Astrocyte of the cerebellum (primary cell): ENCODE measurements at regions not wholly inside any gene's neighbourhood (a gene's known extent, or its start where the extent isn't known, plus 50 kb on each side); places are given as distances from the start of the nearest gene placed in this dataset.
"Not testable (repeated sequence)": the region's sequence is repeated elsewhere in the genome, so short reads cannot be mapped to it uniquely, and the experiment has no call there.

Experiments
- DNase-seq: peaks from one replicate; pipeline ENCODE4 v3.0.0-alpha.2; 2011; ENCODE audit warnings: low read depth
- H3K4me3 ChIP-seq: 2 replicates; pipeline ENCODE4 v1.5.1; 2011; ENCODE audit warnings: mild to moderate bottlenecking, low read depth, low read length, moderate library complexity
- in situ Hi-C: cut with HindIII; loops from 2 replicates; pipeline ENCODE4 v1.10.0; 2017; ENCODE audit warnings: low sequenced_read_pairs
- TF ChIP-seq, protein P1 (sequence below): IDR thresholded peaks from 2 replicates; pipeline ENCODE4 v1.5.1; 2012; ENCODE audit warnings: low read length, low read depth, moderate library complexity, mild to moderate bottlenecking; ENCODE audit errors: missing control alignments

DNA sequence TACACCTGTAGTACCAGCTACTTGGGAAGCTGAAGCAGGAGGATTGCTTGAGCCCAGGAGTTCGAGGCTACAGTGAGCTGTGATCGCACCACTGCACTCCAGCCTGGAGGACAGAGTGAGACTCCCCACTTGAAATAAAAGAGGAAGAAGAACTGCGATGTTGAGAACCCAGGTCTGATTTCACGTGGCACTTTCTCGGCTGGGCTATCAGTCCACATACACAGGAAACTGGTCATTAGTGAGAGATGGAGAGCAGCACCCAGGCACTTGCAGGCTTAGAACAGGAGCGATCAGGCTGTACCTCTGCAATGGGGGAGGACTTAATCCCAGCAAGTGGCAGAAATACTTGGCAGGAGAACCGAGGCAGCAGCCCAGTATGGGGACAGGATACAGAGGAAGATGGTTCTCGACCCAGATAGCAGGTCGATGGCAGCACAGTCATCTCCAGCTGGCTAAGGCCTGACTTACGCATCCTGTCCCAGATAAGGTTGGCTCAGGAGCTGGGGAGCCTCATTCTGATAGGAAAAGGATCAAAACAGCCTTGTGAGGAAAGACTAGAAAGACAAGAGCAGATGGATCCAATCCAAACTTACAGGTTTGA lies 487.7 kb upstream of the AUTS2 start:
- TF ChIP-seq, protein P1, sequence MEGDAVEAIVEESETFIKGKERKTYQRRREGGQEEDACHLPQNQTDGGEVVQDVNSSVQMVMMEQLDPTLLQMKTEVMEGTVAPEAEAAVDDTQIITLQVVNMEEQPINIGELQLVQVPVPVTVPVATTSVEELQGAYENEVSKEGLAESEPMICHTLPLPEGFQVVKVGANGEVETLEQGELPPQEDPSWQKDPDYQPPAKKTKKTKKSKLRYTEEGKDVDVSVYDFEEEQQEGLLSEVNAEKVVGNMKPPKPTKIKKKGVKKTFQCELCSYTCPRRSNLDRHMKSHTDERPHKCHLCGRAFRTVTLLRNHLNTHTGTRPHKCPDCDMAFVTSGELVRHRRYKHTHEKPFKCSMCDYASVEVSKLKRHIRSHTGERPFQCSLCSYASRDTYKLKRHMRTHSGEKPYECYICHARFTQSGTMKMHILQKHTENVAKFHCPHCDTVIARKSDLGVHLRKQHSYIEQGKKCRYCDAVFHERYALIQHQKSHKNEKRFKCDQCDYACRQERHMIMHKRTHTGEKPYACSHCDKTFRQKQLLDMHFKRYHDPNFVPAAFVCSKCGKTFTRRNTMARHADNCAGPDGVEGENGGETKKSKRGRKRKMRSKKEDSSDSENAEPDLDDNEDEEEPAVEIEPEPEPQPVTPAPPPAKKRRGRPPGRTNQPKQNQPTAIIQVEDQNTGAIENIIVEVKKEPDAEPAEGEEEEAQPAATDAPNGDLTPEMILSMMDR: no peak
- DNase-seq: no peak
- in situ Hi-C loops: no loop called here
- H3K4me3 ChIP-seq: no peak overlapping the region

DNA sequence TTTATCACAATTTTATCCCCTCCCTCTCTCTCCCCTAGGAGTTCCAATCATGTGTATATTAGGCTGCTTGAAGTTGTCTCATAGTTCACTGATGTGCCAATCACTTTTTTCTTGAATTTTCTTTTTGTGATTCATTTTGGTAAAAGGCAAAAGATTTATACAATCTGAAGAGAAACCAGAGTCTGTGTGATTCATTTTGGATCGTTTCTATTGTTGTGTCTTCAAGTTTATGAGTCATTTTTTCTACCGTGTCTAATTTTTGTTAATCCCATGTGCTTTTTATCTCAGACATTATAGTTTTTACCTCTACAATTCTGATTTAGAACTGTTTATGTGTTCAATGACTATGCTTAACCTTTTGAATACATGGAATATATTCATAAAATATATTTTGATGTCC lies 483.9 kb upstream of the AUTS2 start:
- in situ Hi-C loops: no loop called here
- DNase-seq: no peak
- H3K4me3 ChIP-seq: no peak overlapping the region
- TF ChIP-seq, protein P1: no peak

DNA sequence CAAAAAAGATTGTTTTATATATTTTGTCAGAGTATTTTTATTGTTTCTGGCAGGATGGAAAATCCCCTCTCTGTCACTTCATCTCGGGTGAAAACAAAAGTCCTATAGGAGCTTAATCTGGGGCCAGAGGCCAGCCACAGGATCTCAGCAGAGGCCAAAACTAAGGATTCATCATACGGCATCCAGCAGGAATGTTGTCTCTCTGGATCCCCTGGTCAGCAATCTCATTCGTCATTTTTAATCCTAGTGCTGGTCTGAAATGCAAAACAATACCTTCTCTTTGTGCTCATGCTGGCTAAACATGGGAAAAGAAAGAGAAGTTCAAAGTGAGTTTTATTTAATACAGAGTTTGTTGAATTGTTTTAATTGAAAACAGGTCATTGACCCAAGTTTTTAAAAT lies 482.5 kb upstream of the AUTS2 start:
- TF ChIP-seq, protein P1: no peak
- in situ Hi-C loops: no loop called here

DNA sequence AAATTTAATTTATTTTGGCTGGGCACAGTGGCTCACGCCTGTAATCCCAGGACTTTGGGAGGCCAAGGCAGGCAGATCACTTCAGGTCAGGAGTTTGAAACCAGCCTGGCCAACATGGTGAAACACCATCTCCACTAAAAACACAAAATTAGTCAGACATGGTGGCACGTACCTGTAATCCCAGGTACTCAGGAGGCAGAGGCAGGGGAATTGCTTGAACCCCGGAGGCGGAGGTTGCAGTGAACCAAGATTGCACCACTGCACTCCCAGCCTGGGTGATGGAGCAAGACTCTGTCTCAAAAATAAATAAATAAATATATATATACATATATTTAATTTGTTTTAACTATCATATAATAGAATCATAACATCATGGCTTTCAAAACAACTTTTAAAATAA lies 482.1 kb upstream of the AUTS2 start:
- in situ Hi-C loops, H3K4me3 ChIP-seq, DNase-seq: not testable (repeated sequence)

More for the DNA sequence above, 482.5 kb upstream of the AUTS2 start:
- H3K4me3 ChIP-seq: no peak overlapping the region
- DNase-seq: no peak

DNA sequence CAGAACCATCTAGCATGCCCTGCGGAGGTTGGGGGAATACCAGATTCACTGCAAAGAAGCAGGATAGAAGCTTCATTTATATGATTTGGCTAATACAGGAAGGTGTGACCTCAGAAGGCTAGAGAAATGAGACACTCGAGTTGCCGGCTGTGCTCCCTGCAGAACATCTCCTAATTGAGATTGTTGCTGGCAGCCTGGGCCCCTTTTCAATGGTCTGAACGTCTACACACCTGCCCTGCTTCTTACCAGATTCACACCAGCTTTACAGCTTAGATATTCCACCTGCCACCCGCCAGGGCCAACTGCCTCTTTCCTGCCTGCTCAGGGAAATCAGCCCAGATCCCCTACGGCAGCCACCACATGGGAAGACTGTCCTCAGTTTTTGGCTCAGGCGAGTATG lies 475.3 kb upstream of the AUTS2 start:
- H3K4me3 ChIP-seq: no peak overlapping the region
- no peak for DNase-seq
- TF ChIP-seq, protein P1: no peak
- in situ Hi-C loops: no loop called here

DNA sequence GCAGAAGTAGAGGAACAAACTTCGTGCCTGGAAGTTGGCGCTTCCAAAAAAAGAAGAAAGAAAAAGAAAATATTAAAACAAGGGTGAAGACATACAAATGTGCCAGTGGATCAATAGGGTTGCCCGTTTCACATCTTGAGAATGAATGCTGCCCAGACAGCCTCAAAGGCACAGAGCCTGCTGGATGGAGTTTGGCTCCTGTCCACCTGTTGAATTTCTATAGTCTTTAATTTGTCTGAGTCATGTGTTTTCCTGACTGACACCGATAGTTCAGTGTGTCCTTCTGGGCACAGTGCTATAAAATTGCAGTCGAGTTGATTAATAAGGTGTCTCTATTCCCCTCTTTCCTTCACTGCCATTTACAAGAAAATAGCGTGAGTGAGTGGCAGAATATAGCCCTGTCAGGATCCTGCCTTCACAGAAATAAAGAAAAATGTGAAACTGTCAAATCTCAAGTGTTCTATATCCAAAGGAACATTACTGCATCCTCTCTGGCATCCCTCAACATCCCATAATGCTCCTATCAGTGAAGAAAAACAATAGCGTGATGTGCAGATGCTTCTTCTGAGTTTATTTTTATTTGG lies 471.3 kb upstream of the AUTS2 start:
- in situ Hi-C loops: no loop called here
- TF ChIP-seq, protein P1: no peak
- DNase-seq: no peak
- H3K4me3 ChIP-seq: no peak overlapping the region

DNA sequence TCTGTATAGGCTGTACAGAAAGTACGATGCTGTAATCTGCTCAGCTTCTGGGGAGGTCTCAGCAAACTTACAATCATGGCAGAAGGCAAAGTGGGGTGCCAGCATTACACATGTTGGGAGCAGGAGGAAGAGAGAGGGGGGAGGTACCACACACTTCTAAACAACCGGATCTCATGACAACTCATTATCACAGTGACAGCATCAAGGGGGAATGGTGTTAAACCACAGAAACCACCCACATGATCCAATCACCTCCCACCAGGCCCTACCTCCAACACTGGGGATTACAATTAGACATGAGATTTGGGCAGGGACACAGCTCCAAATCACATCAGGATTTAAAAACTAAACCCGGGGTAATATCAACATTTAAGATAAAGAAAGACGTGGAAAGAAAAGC lies 468.8 kb upstream of the AUTS2 start:
- H3K4me3 ChIP-seq: no peak overlapping the region
- DNase-seq: no peak
- TF ChIP-seq, protein P1: no peak
- in situ Hi-C loops: no loop called here
